ENCODE measurements at regions not wholly inside any gene's neighbourhood (a gene's known extent, or its start where the extent isn't known, plus 50 kb on each side); places are given as distances from the start of the nearest gene placed in this dataset.

DNA sequence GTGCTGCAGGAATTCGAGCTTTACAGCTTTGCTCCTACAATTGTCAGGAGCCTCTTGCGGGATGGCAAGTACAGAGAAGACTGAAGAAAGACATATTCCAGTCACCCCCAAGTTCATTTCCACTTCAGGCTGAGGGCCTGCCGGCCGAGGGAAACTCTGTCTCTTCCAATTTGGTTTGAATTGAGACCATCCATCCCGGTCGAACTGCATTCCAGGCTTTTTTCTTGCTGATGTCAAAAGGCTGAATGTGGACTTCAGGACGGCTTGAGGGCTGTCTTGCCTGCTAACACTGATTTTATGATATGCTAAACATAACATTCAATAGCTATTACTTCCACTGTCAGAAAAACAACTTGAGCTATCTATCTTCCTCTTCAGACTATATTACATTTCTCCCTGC is 79.8 kb upstream of the PLXNA2 start:
- TF ChIP-seq, protein P1, sequence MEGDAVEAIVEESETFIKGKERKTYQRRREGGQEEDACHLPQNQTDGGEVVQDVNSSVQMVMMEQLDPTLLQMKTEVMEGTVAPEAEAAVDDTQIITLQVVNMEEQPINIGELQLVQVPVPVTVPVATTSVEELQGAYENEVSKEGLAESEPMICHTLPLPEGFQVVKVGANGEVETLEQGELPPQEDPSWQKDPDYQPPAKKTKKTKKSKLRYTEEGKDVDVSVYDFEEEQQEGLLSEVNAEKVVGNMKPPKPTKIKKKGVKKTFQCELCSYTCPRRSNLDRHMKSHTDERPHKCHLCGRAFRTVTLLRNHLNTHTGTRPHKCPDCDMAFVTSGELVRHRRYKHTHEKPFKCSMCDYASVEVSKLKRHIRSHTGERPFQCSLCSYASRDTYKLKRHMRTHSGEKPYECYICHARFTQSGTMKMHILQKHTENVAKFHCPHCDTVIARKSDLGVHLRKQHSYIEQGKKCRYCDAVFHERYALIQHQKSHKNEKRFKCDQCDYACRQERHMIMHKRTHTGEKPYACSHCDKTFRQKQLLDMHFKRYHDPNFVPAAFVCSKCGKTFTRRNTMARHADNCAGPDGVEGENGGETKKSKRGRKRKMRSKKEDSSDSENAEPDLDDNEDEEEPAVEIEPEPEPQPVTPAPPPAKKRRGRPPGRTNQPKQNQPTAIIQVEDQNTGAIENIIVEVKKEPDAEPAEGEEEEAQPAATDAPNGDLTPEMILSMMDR (conservative IDR thresholded peaks at IDR 0.05; ENCODE audit: low read length): no peak
- no peak for TF ChIP-seq EZH2phosphoT487 (IDR thresholded peaks at IDR 0.05; ENCODE audit: borderline replicate concordance, low read depth, low read length)
- Histone ChIP-seq H3K27ac (ENCODE audit: low read depth, low read length, poor library complexity, severe bottlenecking) (no peak overlapping the region), H4K20me1 (ENCODE audit: insufficient read depth, low read length) (no peaks in the 10 kb centered on the region), H3K4me2 (ENCODE audit: low read length) (no peak overlapping the region), H3K9me2 (ENCODE audit: insufficient read depth, low read length) (no peaks in the 10 kb centered on the region), H2AFZ (ENCODE audit: low read length) (no peak overlapping the region), H3K9me3 (ENCODE audit: low read length) (no peaks in the 10 kb centered on the region), H3K79me2 (ENCODE audit: insufficient read depth, low read depth, low read length) (no peaks in the 10 kb centered on the region), H3K36me3 (ENCODE audit: insufficient read depth, low read length) (no peaks in the 10 kb centered on the region), H3K4me1 (ENCODE audit: insufficient read depth, low read length, poor library complexity, severe bottlenecking) (no peaks in the 10 kb centered on the region), H3K4me3 (ENCODE audit: low read depth, low read length, poor library complexity, severe bottlenecking) (no peak overlapping the region)
- POLR2A ChIA-PET: interaction anchor here (0.7 kb wide), 1 partner anchor 8 kb away, joined by 3 read pairs; no protein-coding TSS in a partner anchor
- no TSS peak for BruUV-seq (replicated peaks)
- CTCF ChIA-PET (ENCODE audit: unreplicated experiment): no interaction called here
- DNase-seq (ENCODE audit: low spot score): no peak
- intact Hi-C loops (cut with micrococcal nuclease; ENCODE audit: unreplicated experiment): no loop called here

DNA sequence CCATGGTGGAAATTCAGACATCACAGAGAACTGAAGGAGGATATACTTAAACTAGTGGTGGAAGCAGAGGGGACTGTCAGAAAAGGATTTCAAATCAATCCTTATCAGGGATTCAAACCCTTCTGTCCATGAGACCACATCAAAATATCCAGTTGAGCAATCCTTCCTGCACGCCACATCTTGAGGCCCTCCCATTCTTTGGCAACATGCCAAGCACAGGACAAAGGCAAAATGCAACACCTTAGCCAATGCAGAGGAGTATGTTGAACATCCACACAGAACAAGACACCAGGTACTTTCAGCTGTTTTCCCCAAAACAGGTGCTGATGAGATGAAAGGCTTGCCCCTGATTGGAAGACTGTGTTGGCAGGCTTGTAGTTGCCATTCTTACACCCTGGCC is 81.8 kb upstream of the PLXNA2 start:
- H3K4me3 ChIP-seq (ENCODE audit: low read depth, low read length, poor library complexity, severe bottlenecking): no peak overlapping the region
- no peaks in the 10 kb centered on the region for H3K4me1 ChIP-seq (ENCODE audit: insufficient read depth, low read length, poor library complexity, severe bottlenecking)
- no peak overlapping the region for H3K27ac ChIP-seq (ENCODE audit: low read depth, low read length, poor library complexity, severe bottlenecking)
- DNase-seq (ENCODE audit: low spot score): no peak
- no peaks in the 10 kb centered on the region for H4K20me1 ChIP-seq (ENCODE audit: insufficient read depth, low read length)
- ChIA-PET POLR2A (no interaction called here), CTCF (ENCODE audit: unreplicated experiment) (no interaction called here)
- no peak for TF ChIP-seq EZH2phosphoT487 (IDR thresholded peaks at IDR 0.05; ENCODE audit: borderline replicate concordance, low read depth, low read length)
- TF ChIP-seq, protein P1 (conservative IDR thresholded peaks at IDR 0.05; ENCODE audit: low read length): no peak
- no peak overlapping the region for H2AFZ ChIP-seq (ENCODE audit: low read length)
- no peaks in the 10 kb centered on the region for H3K9me3 ChIP-seq (ENCODE audit: low read length)
- H3K36me3 ChIP-seq (ENCODE audit: insufficient read depth, low read length): no peaks in the 10 kb centered on the region
- BruUV-seq (replicated peaks): no TSS peak
- intact Hi-C loops (cut with micrococcal nuclease; ENCODE audit: unreplicated experiment): no loop called here
- no peaks in the 10 kb centered on the region for H3K79me2 ChIP-seq (ENCODE audit: insufficient read depth, low read depth, low read length)
- no peak overlapping the region for H3K4me2 ChIP-seq (ENCODE audit: low read length)
- H3K9me2 ChIP-seq (ENCODE audit: insufficient read depth, low read length): no peaks in the 10 kb centered on the region

DNA sequence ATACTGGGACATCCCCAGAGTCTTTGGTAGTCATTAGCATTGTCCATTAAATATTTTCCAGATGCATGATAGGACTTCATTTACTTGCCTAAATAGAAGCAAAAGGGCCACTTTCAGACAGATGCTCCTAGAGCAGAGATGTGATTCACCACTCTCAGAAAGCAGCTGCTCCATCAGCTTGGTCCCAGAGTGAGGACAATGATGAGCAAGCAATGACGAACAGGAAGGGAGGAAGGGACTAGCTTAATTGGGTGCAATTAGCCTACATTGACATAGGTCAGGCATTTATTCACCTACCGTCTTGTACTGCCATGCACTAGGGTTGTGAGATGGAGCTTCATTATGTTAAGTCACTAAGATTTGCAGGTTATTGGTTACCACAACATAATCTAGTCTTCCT is 85.1 kb upstream of the PLXNA2 start:
- no peak overlapping the region for H2AFZ ChIP-seq (ENCODE audit: low read length)
- H3K4me1 ChIP-seq (ENCODE audit: insufficient read depth, low read length, poor library complexity, severe bottlenecking): no peaks in the 10 kb centered on the region
- H3K27ac ChIP-seq (ENCODE audit: low read depth, low read length, poor library complexity, severe bottlenecking): no peak overlapping the region
- ChIA-PET CTCF (ENCODE audit: unreplicated experiment) (no interaction called here), POLR2A (no interaction called here)
- H4K20me1 ChIP-seq (ENCODE audit: insufficient read depth, low read length): no peaks in the 10 kb centered on the region
- no peak for DNase-seq (ENCODE audit: low spot score)
- H3K9me2 ChIP-seq (ENCODE audit: insufficient read depth, low read length): no peaks in the 10 kb centered on the region
- intact Hi-C loops (cut with micrococcal nuclease; ENCODE audit: unreplicated experiment): no loop called here
- no peak overlapping the region for H3K4me3 ChIP-seq (ENCODE audit: low read depth, low read length, poor library complexity, severe bottlenecking)
- TF ChIP-seq EZH2phosphoT487 (IDR thresholded peaks at IDR 0.05; ENCODE audit: borderline replicate concordance, low read depth, low read length): no peak
- TF ChIP-seq, protein P1 (conservative IDR thresholded peaks at IDR 0.05; ENCODE audit: low read length): no peak
- H3K4me2 ChIP-seq (ENCODE audit: low read length): no peak overlapping the region
- H3K36me3 ChIP-seq (ENCODE audit: insufficient read depth, low read length): no peaks in the 10 kb centered on the region
- no TSS peak for BruUV-seq (replicated peaks)
- no peaks in the 10 kb centered on the region for H3K9me3 ChIP-seq (ENCODE audit: low read length)
- H3K79me2 ChIP-seq (ENCODE audit: insufficient read depth, low read depth, low read length): no peaks in the 10 kb centered on the region
